NCI-H2227 (cell line): ENCODE measurements at regions not wholly inside any gene's neighbourhood (a gene's known extent, or its start where the extent isn't known, plus 50 kb on each side); places are given as distances from the start of the nearest gene placed in this dataset.

Experiments used
- DNase-seq: peaks from one replicate; lab custom pipeline; 2025; ENCODE audit not compliant: unreplicated experiment; lab: John Stamatoyannopoulos, UW

DNA sequence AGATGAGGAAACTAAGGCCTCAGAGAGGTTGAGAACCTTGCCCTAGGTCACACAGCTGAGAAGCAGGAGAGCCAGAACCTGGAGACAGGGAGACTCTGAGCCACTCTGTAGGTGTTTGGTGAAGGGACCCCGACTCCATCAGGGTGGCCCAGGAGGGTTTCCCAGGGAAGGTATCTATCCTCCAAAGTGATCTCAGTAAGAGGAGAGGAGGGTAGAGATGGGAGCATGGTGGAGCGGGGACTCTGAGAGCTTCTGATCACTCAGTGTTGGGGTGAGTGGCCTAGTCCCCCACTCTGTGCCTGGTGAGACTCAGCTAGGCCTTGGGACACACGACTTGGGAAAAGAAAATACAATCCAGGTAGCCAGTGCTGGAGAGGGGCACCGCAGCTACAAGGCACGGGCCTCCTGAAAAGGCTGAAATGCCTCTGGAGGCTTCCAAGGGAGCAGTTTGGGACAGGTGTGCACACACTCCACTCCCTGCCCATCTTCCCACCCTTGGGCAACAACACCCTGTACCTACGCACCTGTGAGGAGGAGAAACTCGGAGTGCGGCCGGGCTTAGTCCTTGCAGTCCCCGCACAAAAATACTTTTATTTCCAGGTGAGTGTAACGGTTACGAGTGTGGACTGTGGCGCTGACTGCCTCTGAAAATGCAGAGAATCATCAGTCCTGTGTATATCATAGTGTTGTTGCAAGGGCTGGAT, 80.8 kb downstream of the CAMK2N1 start:
- DNase-seq: no peak
